ENCODE measurements at regions not wholly inside any gene's neighbourhood (a gene's known extent, or its start where the extent isn't known, plus 50 kb on each side); places are given as distances from the start of the nearest gene placed in this dataset.

GRCh38 chr6:56396435-56396834, 149.1 kb upstream of the COL21A1 start:
- H4K20me1 ChIP-seq (ENCODE audit: insufficient read depth), result no peaks in the 10 kb centered on the region
- no peak for DNase-seq
- TF ChIP-seq EZH2phosphoT487 (IDR thresholded peaks at IDR 0.05; ENCODE audit: insufficient read depth, low read depth) (no peak), EZH2 (IDR thresholded peaks at IDR 0.05; ENCODE audit: insufficient read depth, poor library complexity, severe bottlenecking) (no peak)
- no peaks in the 10 kb centered on the region for H3K36me3 ChIP-seq (ENCODE audit: low read depth)
- in situ Hi-C loops (cut with MboI), result no loop called here
- H3K9me3 ChIP-seq (ENCODE audit: low read depth), result peaks cover 3% of the 10 kb centered on the region
- no peaks in the 10 kb centered on the region for H3F3A ChIP-seq (ENCODE audit: insufficient read depth)
- no peaks in the 10 kb centered on the region for H3K4me1 ChIP-seq (ENCODE audit: insufficient read depth)
- no peaks in the 10 kb centered on the region for H3K79me2 ChIP-seq (ENCODE audit: insufficient read depth)
- WGBS, 2 experiments (ENCODE audit: low coverage in 1 of 2, low lambda C conversion rate in 2 of 2, missing lambda C conversion rate in 2 of 2), result 78 to 80% methylated on average over 2 of the region's 2 CpGs
- H3K4me3 ChIP-seq, result no peak overlapping the region
- no peak overlapping the region for H2AFZ ChIP-seq
- H3K9me2 ChIP-seq (ENCODE audit: insufficient read depth), result no peaks in the 10 kb centered on the region
- no peak overlapping the region for H3K27ac ChIP-seq
- no peak overlapping the region for H3K9ac ChIP-seq
- no peak overlapping the region for H3K4me2 ChIP-seq (ENCODE audit: unreplicated experiment)
- H3K27me3 ChIP-seq (replicated peaks; ENCODE audit: insufficient read depth), result no peaks in the 10 kb centered on the region

DNA sequence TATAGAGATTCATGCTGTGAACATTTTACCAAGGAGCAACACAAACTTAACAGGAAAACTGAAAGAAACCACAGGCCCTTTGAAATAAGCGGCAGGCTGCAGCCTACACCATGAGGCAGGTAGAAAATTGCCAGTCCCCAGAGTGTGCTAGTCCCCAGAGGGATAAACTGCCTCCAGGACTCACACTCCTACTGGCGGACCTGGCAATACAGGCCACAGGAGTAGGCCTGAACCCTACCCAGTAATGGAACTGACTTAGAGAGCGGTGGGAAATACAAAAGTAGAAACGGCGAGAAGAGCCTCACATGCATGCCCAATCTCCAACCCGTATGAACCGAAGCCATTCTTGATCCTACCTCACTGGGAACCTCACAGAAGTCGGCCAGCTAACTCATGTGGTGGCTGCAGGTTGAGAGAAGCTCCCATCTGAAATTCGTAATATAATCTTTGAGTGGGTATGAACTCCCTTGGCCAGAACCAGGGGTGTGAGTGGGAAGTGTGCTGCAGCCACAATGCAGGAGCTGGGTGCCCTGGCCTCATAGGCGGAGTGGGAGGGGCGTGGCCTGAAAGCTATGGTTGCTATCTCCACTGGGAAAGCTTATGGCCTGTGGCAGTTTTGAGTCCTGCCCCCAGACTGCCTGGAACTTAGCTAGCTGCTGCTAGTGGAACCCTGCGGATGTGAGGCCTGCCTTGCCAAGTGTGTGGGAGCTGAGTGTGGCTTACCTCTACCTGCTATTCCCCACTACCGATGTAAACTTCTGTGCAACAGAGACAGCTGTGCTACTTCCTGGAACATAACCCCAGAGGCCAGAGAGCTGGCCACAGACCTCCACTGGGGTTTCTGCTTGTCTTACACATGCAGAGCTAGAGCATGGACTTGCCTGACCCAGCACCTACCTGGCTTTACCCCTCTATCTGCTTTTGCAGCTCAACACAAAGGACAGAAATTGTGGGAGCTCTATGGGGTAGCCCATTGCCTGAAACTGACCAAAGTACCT, 146.5 kb upstream of the COL21A1 start:
- Histone ChIP-seq H3K9ac (no peak overlapping the region), H3K4me1 (ENCODE audit: insufficient read depth) (no peaks in the 10 kb centered on the region), H3K4me2 (ENCODE audit: unreplicated experiment) (no peak overlapping the region), H3K4me3 (no peak overlapping the region), H2AFZ (no peak overlapping the region), H3K27me3 (replicated peaks; ENCODE audit: insufficient read depth) (no peaks in the 10 kb centered on the region), H3K79me2 (ENCODE audit: insufficient read depth) (no peaks in the 10 kb centered on the region), H3K36me3 (ENCODE audit: low read depth) (no peaks in the 10 kb centered on the region), H4K20me1 (ENCODE audit: insufficient read depth) (no peaks in the 10 kb centered on the region), H3K9me3 (ENCODE audit: low read depth) (no peaks in the 10 kb centered on the region), H3K27ac (no peak overlapping the region), H3K9me2 (ENCODE audit: insufficient read depth) (no peaks in the 10 kb centered on the region), H3F3A (ENCODE audit: insufficient read depth) (no peaks in the 10 kb centered on the region)
- DNase-seq, result no peak
- no peak for TF ChIP-seq EZH2phosphoT487 (IDR thresholded peaks at IDR 0.05; ENCODE audit: insufficient read depth, low read depth)
- TF ChIP-seq EZH2 (IDR thresholded peaks at IDR 0.05; ENCODE audit: insufficient read depth, poor library complexity, severe bottlenecking), result no peak
- in situ Hi-C loops (cut with MboI), result no loop called here
- 92 to 93% methylated on average over 13 of the region's 13 CpGs for WGBS, 2 experiments (ENCODE audit: low coverage in 1 of 2, low lambda C conversion rate in 2 of 2, missing lambda C conversion rate in 2 of 2)

- Histone ChIP-seq H3K36me3 (ENCODE audit: low read depth) (no peaks in the 10 kb centered on the region), H3K9ac (no peak overlapping the region), H4K20me1 (ENCODE audit: insufficient read depth) (no peaks in the 10 kb centered on the region), H3K4me3 (no peak overlapping the region), H3F3A (ENCODE audit: insufficient read depth) (no peaks in the 10 kb centered on the region), H3K9me3 (ENCODE audit: low read depth) (no peaks in the 10 kb centered on the region), H3K79me2 (ENCODE audit: insufficient read depth) (no peaks in the 10 kb centered on the region), H2AFZ (no peak overlapping the region), H3K27me3 (replicated peaks; ENCODE audit: insufficient read depth) (no peaks in the 10 kb centered on the region), H3K27ac (no peak overlapping the region), H3K9me2 (ENCODE audit: insufficient read depth) (no peaks in the 10 kb centered on the region), H3K4me2 (ENCODE audit: unreplicated experiment) (no peak overlapping the region), H3K4me1 (ENCODE audit: insufficient read depth) (no peaks in the 10 kb centered on the region)
- TF ChIP-seq EZH2phosphoT487 (IDR thresholded peaks at IDR 0.05; ENCODE audit: insufficient read depth, low read depth) (no peak), EZH2 (IDR thresholded peaks at IDR 0.05; ENCODE audit: insufficient read depth, poor library complexity, severe bottlenecking) (no peak)
- in situ Hi-C loops (cut with MboI), result no loop called here
- DNase-seq, result no peak
Observed at GRCh38 chr6:56388415-56388755, 141.0 kb upstream of the COL21A1 start.

- no peak overlapping the region for H3K9ac ChIP-seq
- TF ChIP-seq EZH2 (IDR thresholded peaks at IDR 0.05; ENCODE audit: insufficient read depth, poor library complexity, severe bottlenecking) (no peak), EZH2phosphoT487 (IDR thresholded peaks at IDR 0.05; ENCODE audit: insufficient read depth, low read depth) (no peak)
- H3K27me3 ChIP-seq (replicated peaks; ENCODE audit: insufficient read depth), result no peaks in the 10 kb centered on the region
- no peak overlapping the region for H3K27ac ChIP-seq
- no peaks in the 10 kb centered on the region for H3K4me1 ChIP-seq (ENCODE audit: insufficient read depth)
- no peak overlapping the region for H3K4me2 ChIP-seq (ENCODE audit: unreplicated experiment)
- no peak for DNase-seq
- no peak overlapping the region for H3K4me3 ChIP-seq
- H4K20me1 ChIP-seq (ENCODE audit: insufficient read depth), result no peaks in the 10 kb centered on the region
- H2AFZ ChIP-seq, result no peak overlapping the region
- in situ Hi-C loops (cut with MboI), result no loop called here
- H3K9me2 ChIP-seq (ENCODE audit: insufficient read depth), result no peaks in the 10 kb centered on the region
- no peaks in the 10 kb centered on the region for H3F3A ChIP-seq (ENCODE audit: insufficient read depth)
- H3K79me2 ChIP-seq (ENCODE audit: insufficient read depth), result no peaks in the 10 kb centered on the region
- no peaks in the 10 kb centered on the region for H3K9me3 ChIP-seq (ENCODE audit: low read depth)
- no peaks in the 10 kb centered on the region for H3K36me3 ChIP-seq (ENCODE audit: low read depth)
- WGBS, 2 experiments (ENCODE audit: low coverage in 1 of 2, low lambda C conversion rate in 2 of 2, missing lambda C conversion rate in 2 of 2), result 81 to 94% methylated on average over 2 of the region's 2 CpGs
Observed at GRCh38 chr6:56387621-56388414, 140.4 kb upstream of the COL21A1 start.
